SK-N-SH (cell line): ENCODE measurements at regions not wholly inside any gene's neighbourhood (a gene's known extent, or its start where the extent isn't known, plus 50 kb on each side); places are given as distances from the start of the nearest gene placed in this dataset.

Experiments used
- CTCF ChIA-PET: fragments of 300-600, 350-600 bp; formaldehyde crosslinking; extraction: SDS; loops from one replicate; lab custom pipeline; 2021; lab: Yijun Ruan, JAX
- POLR2A ChIA-PET: fragments of 350-600 bp; sonication (Branson Sonifier 250); formaldehyde crosslinking; extraction: SDS; loops from one replicate; lab custom pipeline; 2020; ENCODE audit warnings: antibody characterized with exemption, inconsistent platforms; lab: Yijun Ruan, JAX
- DNase-seq: peaks from one replicate; pipeline ENCODE4 v3.0.0; 2012
- H2AFZ ChIP-seq: fragments of 200-600 bp; sonication (generic); 2 replicates; pipeline ENCODE4 v1.8.1; 2016; ENCODE audit warnings: antibody characterized with exemption, mild to moderate bottlenecking, low read depth
- H3F3A ChIP-seq: fragments of 200-600 bp; sonication (generic); replicated peaks from 2 replicates; pipeline ENCODE3; 2016; ENCODE audit warnings: antibody characterized with exemption, mild to moderate bottlenecking; ENCODE audit not compliant: insufficient read depth
- H3K27ac ChIP-seq, 2 experiments: fragments of 200-500 bp in 1 of 2; fragments of 200-600 bp in 1 of 2; sonication (Bioruptor generic) in 1 of 2; sonication (generic), shearing (Covaris generic) in 1 of 2; 2 replicates each; pipeline versions ENCODE4 v1.5.1 to v1.6.1; 2014 to 2016; ENCODE audit warnings: low read depth in 2 of 2, inconsistent platforms in 1 of 2, low read length in 1 of 2, mild to moderate bottlenecking in 1 of 2, mixed read lengths in 1 of 2
- H3K27me3 ChIP-seq: fragments of 200-600 bp; sonication (generic), shearing (Covaris generic); 2 replicates; pipeline ENCODE4 v1.6.1; 2016; ENCODE audit warnings: mixed run types; ENCODE audit not compliant: insufficient read depth
- H3K36me3 ChIP-seq, 2 experiments: fragments of 200-500 bp in 1 of 2; fragments of 200-600 bp in 1 of 2; sonication (Bioruptor generic) in 1 of 2; sonication (generic) in 1 of 2; replicated peaks in 1 of 2; 2 replicates each; pipeline versions ENCODE3 to v1.5.1; 2014 to 2016; ENCODE audit warnings: low read length in 1 of 2, mild to moderate bottlenecking in 1 of 2; ENCODE audit not compliant: insufficient read depth in 2 of 2, control insufficient read depth in 1 of 2
- H3K4me1 ChIP-seq, 2 experiments: fragments of 200-500 bp in 1 of 2; fragments of 200-600 bp in 1 of 2; sonication (Bioruptor generic) in 1 of 2; sonication (generic), shearing (Covaris generic) in 1 of 2; 2 replicates each; pipeline versions ENCODE4 v1.5.1 to v1.6.1; 2014 to 2016; ENCODE audit warnings: low read depth in 1 of 2, low read length in 1 of 2, mixed run types in 1 of 2; ENCODE audit not compliant: insufficient read depth in 2 of 2, control insufficient read depth in 1 of 2
- H3K4me2 ChIP-seq: fragments of 200-600 bp; sonication (generic), shearing (Covaris generic); 2 replicates; pipeline ENCODE4 v1.6.1; 2017; ENCODE audit warnings: mixed run types
- H3K4me3 ChIP-seq, 2 experiments: fragments of 200-500 bp in 1 of 2; fragments of 200-600 bp in 1 of 2; sonication (Bioruptor generic) in 1 of 2; sonication (generic), shearing (Covaris generic) in 1 of 2; 2 replicates each; pipeline versions ENCODE4 v1.5.1 to v1.8.1; 2014 to 2016; ENCODE audit warnings: low read depth in 2 of 2, inconsistent platforms in 1 of 2, low read length in 1 of 2, mild to moderate bottlenecking in 1 of 2, mixed read lengths in 1 of 2, moderate library complexity in 1 of 2
- H3K79me2 ChIP-seq: fragments of 200-600 bp; sonication (generic); 2 replicates; pipeline ENCODE4 v1.8.1; 2017; ENCODE audit warnings: mild to moderate bottlenecking; ENCODE audit not compliant: insufficient read depth
- H3K9ac ChIP-seq: fragments of 200-600 bp; sonication (generic); 2 replicates; pipeline ENCODE4 v1.6.1; 2017; ENCODE audit warnings: mixed run types
- H3K9me2 ChIP-seq: fragments of 200-600 bp; sonication (generic); 2 replicates; pipeline ENCODE4 v1.6.1; 2017; ENCODE audit warnings: mixed run types
- H3K9me3 ChIP-seq: fragments of 200-600 bp; sonication (generic); 2 replicates; pipeline ENCODE4 v1.6.1; 2017; ENCODE audit warnings: mixed run types, mild to moderate bottlenecking, moderate library complexity
- H4K20me1 ChIP-seq: fragments of 200-600 bp; sonication (generic); 2 replicates; pipeline ENCODE4 v1.6.1; 2017; ENCODE audit warnings: mild to moderate bottlenecking, mixed run types; ENCODE audit not compliant: insufficient read depth
- CHD2 ChIP-seq: fragments of 150-350 bp; IDR thresholded peaks from 2 replicates; pipeline ENCODE4 v1.6.1; 2018; ENCODE audit warnings: low read length; ENCODE audit not compliant: partially characterized antibody
- CTCF ChIP-seq: fragments of 200-600 bp; sonication (generic); IDR thresholded peaks from 2 replicates; pipeline ENCODE4 v1.6.1; 2017; ENCODE audit warnings: antibody characterized with exemption, mild to moderate bottlenecking, moderate library complexity
- ELF1 ChIP-seq: IDR thresholded peaks from 2 replicates; pipeline ENCODE4 v1.4.0; 2012
- FOSL2 ChIP-seq: IDR thresholded peaks from 2 replicates; pipeline ENCODE4 v1.4.0; 2012; ENCODE audit warnings: low read depth, mild to moderate bottlenecking, moderate library complexity, borderline replicate concordance
- FOXJ3 ChIP-seq: sonication (generic); formaldehyde crosslinking; IDR thresholded peaks from 2 replicates; pipeline ENCODE4 v1.5.1; 2020; ENCODE audit warnings: mild to moderate bottlenecking, missing genetic modification reagents
- FOXM1 ChIP-seq: IDR thresholded peaks from 2 replicates; pipeline ENCODE4 v1.4.0; 2012; ENCODE audit warnings: low read depth, mild to moderate bottlenecking
- IRF3 ChIP-seq: fragments of 150-350 bp; IDR thresholded peaks from 2 replicates; pipeline ENCODE4 v1.6.1; 2016; ENCODE audit warnings: mild to moderate bottlenecking, low read depth, low read length
- JUND ChIP-seq: IDR thresholded peaks from 2 replicates; pipeline ENCODE4 v1.4.0; 2012
- MXI1 ChIP-seq: IDR thresholded peaks from 2 replicates; pipeline ENCODE4 v1.6.1; 2012; ENCODE audit warnings: mild to moderate bottlenecking, low read depth, low read length, improper control_type of control experiment
- NFIC ChIP-seq: IDR thresholded peaks from 2 replicates; pipeline ENCODE4 v1.4.0; 2012; ENCODE audit warnings: borderline replicate concordance
- NRF1 ChIP-seq: IDR thresholded peaks from 2 replicates; pipeline ENCODE4 v1.6.1; 2012; ENCODE audit warnings: low read depth, mild to moderate bottlenecking, low read length
- PBX3 ChIP-seq: IDR thresholded peaks from 2 replicates; pipeline ENCODE4; 2012
- POLR2AphosphoS5 ChIP-seq: IDR thresholded peaks from 2 replicates; pipeline ENCODE4 v1.6.1; 2012; ENCODE audit warnings: low read depth, low read length
- RAD21 ChIP-seq: IDR thresholded peaks from 2 replicates; pipeline ENCODE4 v1.6.1; 2012; ENCODE audit warnings: mild to moderate bottlenecking, low read length
- REST ChIP-seq: IDR thresholded peaks from 2 replicates; pipeline ENCODE4 v1.6.1; 2012; ENCODE audit warnings: mild to moderate bottlenecking, low read depth, low read length, moderate library complexity
- RFX5 ChIP-seq: IDR thresholded peaks from 2 replicates; pipeline ENCODE4 v1.6.1; 2012; ENCODE audit warnings: mild to moderate bottlenecking, improper control_type of control experiment, low read length
- SMC3 ChIP-seq: IDR thresholded peaks from 2 replicates; pipeline ENCODE4 v1.6.1; 2012; ENCODE audit warnings: low read depth, low read length, improper control_type of control experiment
- USF2 ChIP-seq: fragments of 150-350 bp; IDR thresholded peaks from 2 replicates; pipeline ENCODE4 v1.6.1; 2017; ENCODE audit warnings: antibody characterized with exemption, low read length, low read depth, borderline replicate concordance
- YY1 ChIP-seq: IDR thresholded peaks from 2 replicates; pipeline ENCODE4 v1.4.0; 2012; ENCODE audit warnings: low read depth, mild to moderate bottlenecking
- ZBTB33 ChIP-seq: IDR thresholded peaks from 2 replicates; pipeline ENCODE4 v1.4.0; 2012; ENCODE audit warnings: low read depth, borderline replicate concordance
- WGBS: methylation state at CpG from one replicate; pipeline ENCODE4 v1.1.6; 2017; ENCODE audit warnings: low lambda C conversion rate; 5-methylcytosine and 5-hydroxymethylcytosine counted together

- H2AFZ ChIP-seq, result no peak overlapping the region
- no peaks in the 10 kb centered on the region for H3K9me2 ChIP-seq
- H3K27me3 ChIP-seq, result no peaks in the 10 kb centered on the region
- H3K9me3 ChIP-seq, result no peaks in the 10 kb centered on the region
- no peak overlapping the region for H3K4me2 ChIP-seq
- no peaks in the 10 kb centered on the region for H3K79me2 ChIP-seq
- no peaks in the 10 kb centered on the region for H3F3A ChIP-seq
- peaks cover 0 to 11% of the 10 kb centered on the region in 2 experiments; a peak in 1 of 4 replicates for H3K4me1 ChIP-seq
- CTCF ChIA-PET, result no interaction called here
- POLR2A ChIA-PET, result no interaction called here
- 95% methylated on average over 14 of the region's 18 CpGs for WGBS
- no peak overlapping the region for H3K4me3 ChIP-seq
- H3K27ac ChIP-seq, result no peak overlapping the region
- H3K36me3 ChIP-seq, result no peaks in the 10 kb centered on the region
- TF ChIP-seq POLR2AphosphoS5 (no peak), SMC3 (no peak), ZBTB33 (no peak), NRF1 (no peak), FOSL2 (no peak), FOXJ3 (no peak), JUND (no peak), NFIC (no peak), ELF1 (no peak), RFX5 (no peak), REST (no peak), RAD21 (no peak), FOXM1 (no peak), IRF3 (no peak), YY1 (no peak), PBX3 (no peak), CTCF (no peak), USF2 (no peak), CHD2 (no peak), MXI1 (no peak)
- no peak overlapping the region for H3K9ac ChIP-seq
- H4K20me1 ChIP-seq, result no peaks in the 10 kb centered on the region
- no peak for DNase-seq
These were observed 103.8 kb downstream of the CEBPB start for GRCh38 chr20:50294164-50295088.
